HG02798 (cell line): ENCODE measurements at regions not wholly inside any gene's neighbourhood (a gene's known extent, or its start where the extent isn't known, plus 50 kb on each side); places are given as distances from the start of the nearest gene placed in this dataset.

Source experiments
- ATAC-seq: cut with Tn5 transposase; IDR thresholded peaks from one replicate; pipeline ENCODE4 v1.9.1; 2021; ENCODE audit warnings: mild to moderate bottlenecking; ENCODE audit not compliant: unreplicated experiment, poor library complexity

- ATAC-seq, result no peak
Observed at GRCh38 chr21:25292396-25292795, 314.9 kb downstream of the MRPL39 start.

- ATAC-seq, result peak; percentile 44
Observed at GRCh38 chr21:25283720-25284119, 323.6 kb downstream of the MRPL39 start.

- ATAC-seq, result no peak
Observed at GRCh38 chr21:25281134-25281533, 326.1 kb downstream of the MRPL39 start.

GRCh38 chr21:25280061-25280460, 327.2 kb downstream of the MRPL39 start:
- no peak for ATAC-seq

GRCh38 chr21:25273959-25274358, 333.3 kb downstream of the MRPL39 start:
- ATAC-seq, result no peak

- no peak for ATAC-seq
Observed at GRCh38 chr21:25254491-25255174, 352.6 kb downstream of the MRPL39 start.

GRCh38 chr21:25246546-25246945, 360.7 kb downstream of the MRPL39 start:
- no peak for ATAC-seq

GRCh38 chr21:25244735-25245134, 362.5 kb downstream of the MRPL39 start:
- ATAC-seq, result no peak

GRCh38 chr21:25243808-25244207, 363.5 kb downstream of the MRPL39 start:
- no peak for ATAC-seq

GRCh38 chr21:25240974-25241373, 366.3 kb downstream of the MRPL39 start:
- ATAC-seq, result no peak

- ATAC-seq, result peak; percentile 93
Observed at GRCh38 chr21:25234857-25235801, 372.2 kb downstream of the MRPL39 start.

- ATAC-seq, result no peak
Observed at GRCh38 chr21:25220954-25221353, 386.3 kb downstream of the MRPL39 start.

- no peak for ATAC-seq
Observed at GRCh38 chr21:25220169-25220568, 387.1 kb downstream of the MRPL39 start.

GRCh38 chr21:25215698-25216384, 391.4 kb downstream of the MRPL39 start:
- peak; percentile 96 for ATAC-seq

- ATAC-seq, result no peak
Observed at GRCh38 chr21:25214676-25215075, 392.6 kb downstream of the MRPL39 start.

GRCh38 chr21:25199944-25200343, 407.3 kb downstream of the MRPL39 start:
- ATAC-seq, result no peak

- no peak for ATAC-seq
Observed at GRCh38 chr21:25191141-25191540, 416.1 kb downstream of the MRPL39 start.

GRCh38 chr21:25189497-25189896, 417.8 kb downstream of the MRPL39 start:
- ATAC-seq, result no peak

GRCh38 chr21:25188677-25189079, 418.6 kb downstream of the MRPL39 start:
- ATAC-seq, result peak; percentile 83

GRCh38 chr21:25186273-25186672, 421.0 kb downstream of the MRPL39 start:
- ATAC-seq, result no peak

GRCh38 chr21:25183577-25183976, 423.7 kb downstream of the MRPL39 start:
- no peak for ATAC-seq
